Mucosa of rectum (tissue), 2 donors: ENCODE measurements at regions not wholly inside any gene's neighbourhood (a gene's known extent, or its start where the extent isn't known, plus 50 kb on each side); places are given as distances from the start of the nearest gene placed in this dataset.

Experiments
- H3K27ac ChIP-seq, 2 donors: one replicate each; pipeline ENCODE4 v1.7.0; 2013; ENCODE audit warnings: inconsistent platforms in 2 of 2, low read depth in 2 of 2, low read length in 2 of 2
- H3K27me3 ChIP-seq, 2 donors: one replicate each; pipeline ENCODE4 v1.7.0; 2013; ENCODE audit warnings: low read length in 2 of 2; ENCODE audit not compliant: control insufficient read depth in 2 of 2, insufficient read depth in 2 of 2
- H3K36me3 ChIP-seq, 2 donors: one replicate each; pipeline ENCODE4 v1.7.0; 2013; ENCODE audit warnings: low read length in 2 of 2; ENCODE audit not compliant: control insufficient read depth in 2 of 2, insufficient read depth in 2 of 2
- H3K4me1 ChIP-seq, 2 donors: one replicate each; pipeline ENCODE4 v1.7.0; 2013; ENCODE audit warnings: low read length in 2 of 2, mild to moderate bottlenecking in 1 of 2; ENCODE audit not compliant: control insufficient read depth in 2 of 2, insufficient read depth in 2 of 2
- H3K4me3 ChIP-seq, 2 donors: one replicate each; pipeline ENCODE4 v1.7.0; 2013; ENCODE audit warnings: low read length in 2 of 2
- H3K9ac ChIP-seq, 2 donors: one replicate each; pipeline ENCODE4 v1.7.0; 2013; ENCODE audit warnings: low read length in 2 of 2, low read depth in 1 of 2, mild to moderate bottlenecking in 1 of 2
- H3K9me3 ChIP-seq, 2 donors: one replicate each; pipeline ENCODE4 v1.7.0; 2013; ENCODE audit warnings: low read length in 2 of 2; ENCODE audit not compliant: control insufficient read depth in 2 of 2
- donor health status: healthy.
- donor health status: Normal muscosa, but diverticular disease.

GRCh38 chr11:128365044-128365443, 222.3 kb downstream of the ETS1 start:
- no peak overlapping the region for H3K9ac ChIP-seq
- no peak overlapping the region for H3K27ac ChIP-seq
- no peaks in the 10 kb centered on the region for H3K4me1 ChIP-seq
- no peaks in the 10 kb centered on the region for H3K36me3 ChIP-seq
- H3K27me3 ChIP-seq, result no peaks in the 10 kb centered on the region
- no peaks in the 10 kb centered on the region for H3K9me3 ChIP-seq
- no peak overlapping the region for H3K4me3 ChIP-seq

DNA sequence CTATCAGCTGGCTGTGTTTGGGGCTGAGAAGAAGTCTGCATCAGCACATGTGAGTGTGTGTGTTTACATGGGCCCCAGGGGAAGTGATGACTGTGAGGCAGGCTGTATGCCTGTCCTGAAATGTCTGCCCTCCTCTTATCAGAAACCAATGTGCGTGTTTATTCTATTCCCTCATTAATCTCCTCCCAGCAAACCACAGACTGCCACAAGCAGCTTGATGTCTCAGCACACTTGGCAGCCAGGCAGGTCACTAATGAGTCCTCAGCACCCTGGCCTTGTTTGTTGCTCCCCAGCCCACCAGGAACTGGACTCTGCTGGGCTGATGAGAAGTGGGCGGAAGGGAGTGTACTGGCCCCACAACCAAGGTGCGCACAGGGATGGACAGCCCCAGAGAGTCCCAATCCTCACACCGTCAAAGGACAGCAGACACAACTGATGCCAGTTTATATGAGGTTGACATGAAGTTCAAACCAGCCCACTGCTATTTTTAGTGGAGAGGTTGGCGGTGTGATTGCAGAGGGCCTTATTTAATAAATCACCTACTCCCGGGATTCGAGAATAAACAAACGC, 225.8 kb downstream of the ETS1 start:
- Histone ChIP-seq H3K4me1 (no peaks in the 10 kb centered on the region), H3K27me3 (no peaks in the 10 kb centered on the region), H3K36me3 (no peaks in the 10 kb centered on the region), H3K9me3 (no peaks in the 10 kb centered on the region), H3K4me3 (no peak overlapping the region), H3K27ac (no peak overlapping the region), H3K9ac (no peak overlapping the region)

DNA sequence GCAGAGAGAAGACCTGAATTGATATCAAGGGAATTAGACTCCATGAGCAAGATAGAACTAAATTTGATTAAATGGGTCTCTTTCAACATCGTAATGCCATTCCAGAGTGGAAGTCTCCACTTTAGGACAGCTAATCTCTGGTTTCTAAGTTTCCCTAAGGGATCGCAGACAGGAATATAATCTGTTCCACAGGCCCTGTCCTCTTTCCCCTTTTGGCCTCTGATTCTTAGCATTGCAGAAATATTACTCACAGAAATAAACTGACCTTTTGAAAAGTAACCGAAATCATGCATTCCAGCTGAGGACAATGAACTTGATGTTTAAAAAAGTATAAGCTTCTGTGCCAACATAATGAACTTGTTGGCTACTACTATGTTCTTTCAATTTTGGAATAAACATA, 227.8 kb downstream of the ETS1 start:
- Histone ChIP-seq H3K36me3 (no peaks in the 10 kb centered on the region), H3K27me3 (no peaks in the 10 kb centered on the region), H3K27ac (no peak overlapping the region), H3K4me1 (no peaks in the 10 kb centered on the region), H3K9me3 (no peaks in the 10 kb centered on the region), H3K9ac (no peak overlapping the region), H3K4me3 (no peak overlapping the region)

GRCh38 chr11:128357073-128357472, 230.3 kb downstream of the ETS1 start:
- H3K9ac ChIP-seq, result no peak overlapping the region
- H3K4me3 ChIP-seq, result no peak overlapping the region
- H3K9me3 ChIP-seq, result no peaks in the 10 kb centered on the region
- no peaks in the 10 kb centered on the region for H3K36me3 ChIP-seq
- H3K27me3 ChIP-seq, result no peaks in the 10 kb centered on the region
- no peak overlapping the region for H3K27ac ChIP-seq
- no peaks in the 10 kb centered on the region for H3K4me1 ChIP-seq

DNA sequence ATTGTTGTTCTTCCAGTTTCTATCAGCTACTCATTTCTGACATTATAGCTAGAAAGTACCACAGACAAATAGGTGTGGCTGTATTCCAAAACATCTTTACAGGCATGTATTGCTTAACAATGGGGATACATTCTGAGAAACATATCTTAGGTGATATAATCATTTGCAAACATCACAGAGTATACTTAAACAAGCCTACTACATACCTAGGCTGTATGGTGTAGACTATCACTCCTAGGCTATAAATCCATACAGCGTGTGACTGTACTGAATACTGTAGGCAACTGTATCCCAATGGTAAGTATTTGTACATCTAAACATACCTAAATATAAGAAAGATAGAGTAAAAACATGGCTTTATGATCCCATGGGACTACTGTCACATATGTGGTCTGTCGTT, 231.8 kb downstream of the ETS1 start:
- H3K9me3 ChIP-seq, result no peaks in the 10 kb centered on the region
- no peaks in the 10 kb centered on the region for H3K4me1 ChIP-seq
- no peak overlapping the region for H3K27ac ChIP-seq
- no peak overlapping the region for H3K4me3 ChIP-seq
- H3K9ac ChIP-seq, result no peak overlapping the region
- no peaks in the 10 kb centered on the region for H3K36me3 ChIP-seq
- no peaks in the 10 kb centered on the region for H3K27me3 ChIP-seq

GRCh38 chr11:128354476-128354875, 232.9 kb downstream of the ETS1 start:
- Histone ChIP-seq H3K9me3 (no peaks in the 10 kb centered on the region), H3K4me1 (no peaks in the 10 kb centered on the region), H3K27me3 (no peaks in the 10 kb centered on the region), H3K36me3 (no peaks in the 10 kb centered on the region), H3K27ac (no peak overlapping the region), H3K4me3 (no peak overlapping the region), H3K9ac (no peak overlapping the region)

GRCh38 chr11:128351168-128351567, 236.2 kb downstream of the ETS1 start:
- Histone ChIP-seq H3K36me3 (no peaks in the 10 kb centered on the region), H3K4me1 (peaks cover 0 to 3% of the 10 kb centered on the region in 2 donors), H3K4me3 (no peak overlapping the region), H3K9me3 (no peaks in the 10 kb centered on the region), H3K27me3 (no peaks in the 10 kb centered on the region), H3K27ac (no peak overlapping the region), H3K9ac (no peak overlapping the region)

DNA sequence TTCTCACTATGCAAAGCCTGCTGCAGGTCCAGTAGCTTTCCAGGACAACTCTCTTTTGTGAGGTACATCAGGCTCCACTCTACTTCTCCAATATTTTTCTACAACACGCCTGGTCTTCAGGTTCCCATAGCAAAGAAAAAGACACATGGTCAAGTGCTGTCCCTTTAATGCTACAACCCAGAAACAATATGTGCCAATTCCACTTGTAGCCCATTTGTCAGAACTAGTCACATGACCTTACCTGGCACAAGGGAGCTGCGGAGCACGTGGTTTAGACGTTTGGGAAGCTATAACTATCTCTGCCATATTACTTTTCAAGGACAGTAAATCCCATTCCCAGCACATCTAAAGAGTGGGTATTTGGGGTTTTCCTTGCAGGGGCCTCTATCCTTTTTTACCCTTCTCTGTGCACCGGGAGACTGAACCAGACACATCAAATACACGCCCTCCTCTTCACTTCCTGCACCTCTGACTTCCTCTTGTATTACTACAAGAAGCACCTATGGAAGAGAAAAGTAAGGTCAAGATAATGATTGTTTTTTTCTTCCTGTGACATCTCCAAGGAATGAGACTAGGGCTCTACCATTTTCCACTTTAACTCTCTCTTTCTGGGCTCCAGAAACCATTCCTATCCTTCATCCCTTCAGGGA, 237.6 kb downstream of the ETS1 start:
- Histone ChIP-seq H3K27ac (no peak overlapping the region), H3K9ac (no peak overlapping the region)

GRCh38 chr11:128346804-128347203, 240.6 kb downstream of the ETS1 start:
- no peaks in the 10 kb centered on the region for H3K36me3 ChIP-seq
- no peak overlapping the region for H3K9ac ChIP-seq

More for the DNA sequence above, 237.6 kb downstream of the ETS1 start:
- no peaks in the 10 kb centered on the region for H3K27me3 ChIP-seq
- peaks cover 0 to 3% of the 10 kb centered on the region in 2 donors for H3K4me1 ChIP-seq
- no peaks in the 10 kb centered on the region for H3K36me3 ChIP-seq
- no peaks in the 10 kb centered on the region for H3K9me3 ChIP-seq
- H3K4me3 ChIP-seq, result no peak overlapping the region

DNA sequence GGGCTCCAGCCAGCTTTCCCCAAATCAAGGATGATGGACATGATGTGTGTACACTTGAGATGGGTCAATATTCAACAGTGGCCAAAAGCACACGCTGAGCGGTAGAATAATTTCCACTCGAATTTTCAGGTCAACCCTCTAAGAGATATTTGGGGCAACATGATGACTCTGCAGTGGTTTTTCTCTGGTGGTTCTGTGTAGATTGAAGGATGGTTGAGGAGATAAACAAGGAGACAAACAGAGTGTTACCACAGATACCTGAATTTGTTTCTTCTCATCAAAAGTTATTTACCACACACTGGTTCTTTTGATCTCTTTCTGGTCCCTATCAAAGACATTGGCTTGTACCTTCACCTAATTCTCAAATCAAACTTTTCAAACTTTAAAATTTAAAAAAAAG, 242.0 kb downstream of the ETS1 start:
- no peak overlapping the region for H3K9ac ChIP-seq
- H3K27ac ChIP-seq, result no peak overlapping the region
- no peak overlapping the region for H3K4me3 ChIP-seq
- no peaks in the 10 kb centered on the region for H3K27me3 ChIP-seq
- H3K4me1 ChIP-seq, result peaks cover 8 to 22% of the 10 kb centered on the region in 2 donors
- H3K9me3 ChIP-seq, result no peaks in the 10 kb centered on the region
- no peaks in the 10 kb centered on the region for H3K36me3 ChIP-seq

More at GRCh38 chr11:128346804-128347203, 240.6 kb downstream of the ETS1 start:
- H3K27ac ChIP-seq, result no peak overlapping the region
- H3K27me3 ChIP-seq, result no peaks in the 10 kb centered on the region
- H3K9me3 ChIP-seq, result no peaks in the 10 kb centered on the region
- peaks cover 7 to 17% of the 10 kb centered on the region in 2 donors for H3K4me1 ChIP-seq
- no peak overlapping the region for H3K4me3 ChIP-seq
